ENCODE measurements at regions not wholly inside any gene's neighbourhood (a gene's known extent, or its start where the extent isn't known, plus 50 kb on each side); places are given as distances from the start of the nearest gene placed in this dataset.

DNA sequence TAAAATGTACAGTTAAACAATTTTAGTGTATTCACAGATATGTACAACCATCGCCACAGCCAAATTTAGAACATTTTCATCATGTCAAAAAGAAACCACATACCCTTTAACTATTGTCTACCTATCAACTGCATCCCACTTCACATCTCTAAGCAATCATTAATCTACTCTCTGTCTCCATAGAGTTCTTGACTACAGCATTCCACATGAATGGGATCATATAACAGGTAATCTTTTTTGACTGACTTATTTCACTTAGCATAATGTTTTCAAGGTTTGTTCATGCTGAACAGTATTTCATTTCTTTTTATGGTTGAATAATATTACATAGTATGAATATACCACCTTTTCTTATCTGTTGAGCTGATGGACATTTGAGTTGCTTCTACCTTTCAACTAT is 281.4 kb upstream of the EDA2R start:
- H3K27ac Mint-ChIP-seq: no peak overlapping the region
- H3K27me3 Mint-ChIP-seq (ENCODE audit: low read depth): no peaks in the 10 kb centered on the region
- no peaks in the 10 kb centered on the region for H3K36me3 Mint-ChIP-seq (ENCODE audit: low read depth)
- H3K4me1 Mint-ChIP-seq: peaks cover 12% of the 10 kb centered on the region
- H3K9me3 Mint-ChIP-seq: peaks cover 8% of the 10 kb centered on the region
- TF ChIP-seq, protein P1, sequence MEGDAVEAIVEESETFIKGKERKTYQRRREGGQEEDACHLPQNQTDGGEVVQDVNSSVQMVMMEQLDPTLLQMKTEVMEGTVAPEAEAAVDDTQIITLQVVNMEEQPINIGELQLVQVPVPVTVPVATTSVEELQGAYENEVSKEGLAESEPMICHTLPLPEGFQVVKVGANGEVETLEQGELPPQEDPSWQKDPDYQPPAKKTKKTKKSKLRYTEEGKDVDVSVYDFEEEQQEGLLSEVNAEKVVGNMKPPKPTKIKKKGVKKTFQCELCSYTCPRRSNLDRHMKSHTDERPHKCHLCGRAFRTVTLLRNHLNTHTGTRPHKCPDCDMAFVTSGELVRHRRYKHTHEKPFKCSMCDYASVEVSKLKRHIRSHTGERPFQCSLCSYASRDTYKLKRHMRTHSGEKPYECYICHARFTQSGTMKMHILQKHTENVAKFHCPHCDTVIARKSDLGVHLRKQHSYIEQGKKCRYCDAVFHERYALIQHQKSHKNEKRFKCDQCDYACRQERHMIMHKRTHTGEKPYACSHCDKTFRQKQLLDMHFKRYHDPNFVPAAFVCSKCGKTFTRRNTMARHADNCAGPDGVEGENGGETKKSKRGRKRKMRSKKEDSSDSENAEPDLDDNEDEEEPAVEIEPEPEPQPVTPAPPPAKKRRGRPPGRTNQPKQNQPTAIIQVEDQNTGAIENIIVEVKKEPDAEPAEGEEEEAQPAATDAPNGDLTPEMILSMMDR (IDR thresholded peaks at IDR 0.05; ENCODE audit: unreplicated experiment in 3 of 3): no peak
- H3K4me3 Mint-ChIP-seq: no peak overlapping the region

DNA sequence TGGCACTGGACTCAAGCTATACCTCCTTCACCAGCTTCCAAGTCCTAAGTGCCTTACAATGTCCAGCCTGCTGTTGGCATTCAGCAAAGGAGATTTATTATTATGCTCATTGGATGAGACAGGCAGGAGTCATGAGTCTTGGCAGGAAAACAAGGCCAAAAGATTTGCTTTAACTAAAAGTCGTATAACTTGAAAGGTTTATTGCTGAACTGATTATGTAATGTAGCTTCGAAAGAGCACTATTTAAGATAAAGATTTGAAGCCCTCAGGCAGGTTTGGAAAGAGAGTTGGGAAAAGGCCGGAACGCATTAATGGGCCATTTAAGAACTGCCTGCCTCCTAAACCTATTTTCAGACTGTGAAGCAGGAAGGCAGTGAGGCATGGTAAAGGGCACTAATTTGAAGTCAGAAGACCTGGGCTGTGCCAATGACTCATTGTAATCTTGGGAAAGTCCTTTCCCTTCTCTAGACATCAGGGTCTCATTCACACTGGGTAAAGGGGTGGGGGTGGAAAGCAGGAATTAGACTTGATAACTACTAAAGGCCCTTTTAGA is 280.5 kb upstream of the EDA2R start:
- Mint-ChIP-seq H3K9me3 (peaks cover 8% of the 10 kb centered on the region), H3K27me3 (ENCODE audit: low read depth) (no peaks in the 10 kb centered on the region), H3K4me3 (no peak overlapping the region), H3K36me3 (ENCODE audit: low read depth) (no peaks in the 10 kb centered on the region), H3K4me1 (peaks cover 17% of the 10 kb centered on the region), H3K27ac (peak overlapping the region; percentile 40 to 69 (median 65))
- TF ChIP-seq, protein P1 (IDR thresholded peaks at IDR 0.05; ENCODE audit: unreplicated experiment in 3 of 3): no peak

DNA sequence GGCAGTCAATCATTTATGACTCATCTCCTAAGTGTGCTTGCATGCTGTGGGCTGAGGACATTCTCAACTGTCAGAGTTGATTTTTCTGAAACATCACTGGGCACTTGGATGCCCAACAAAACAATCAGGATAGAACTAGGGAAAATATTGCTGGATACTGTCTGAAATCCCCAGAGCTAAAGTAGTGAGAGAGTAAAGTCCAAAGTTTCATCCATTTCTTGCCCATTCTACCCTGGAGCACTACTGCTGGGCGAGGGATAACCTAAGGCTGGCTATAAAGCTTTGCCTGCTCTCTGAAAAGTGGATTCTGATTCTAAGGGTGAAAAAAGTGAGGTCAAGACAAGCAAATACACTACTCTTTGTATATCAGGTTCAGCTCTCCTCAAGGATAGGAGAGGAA is 279.6 kb upstream of the EDA2R start:
- peak overlapping the region in 2 of 3 experiments; percentile 2 to 69 for H3K27ac Mint-ChIP-seq
- no peaks in the 10 kb centered on the region for H3K36me3 Mint-ChIP-seq (ENCODE audit: low read depth)
- no peak overlapping the region for H3K4me3 Mint-ChIP-seq
- H3K4me1 Mint-ChIP-seq: peaks cover 17% of the 10 kb centered on the region
- TF ChIP-seq, protein P1 (IDR thresholded peaks at IDR 0.05; ENCODE audit: unreplicated experiment in 3 of 3): no peak
- H3K9me3 Mint-ChIP-seq: peaks cover 2% of the 10 kb centered on the region
- H3K27me3 Mint-ChIP-seq (ENCODE audit: low read depth): no peaks in the 10 kb centered on the region

DNA sequence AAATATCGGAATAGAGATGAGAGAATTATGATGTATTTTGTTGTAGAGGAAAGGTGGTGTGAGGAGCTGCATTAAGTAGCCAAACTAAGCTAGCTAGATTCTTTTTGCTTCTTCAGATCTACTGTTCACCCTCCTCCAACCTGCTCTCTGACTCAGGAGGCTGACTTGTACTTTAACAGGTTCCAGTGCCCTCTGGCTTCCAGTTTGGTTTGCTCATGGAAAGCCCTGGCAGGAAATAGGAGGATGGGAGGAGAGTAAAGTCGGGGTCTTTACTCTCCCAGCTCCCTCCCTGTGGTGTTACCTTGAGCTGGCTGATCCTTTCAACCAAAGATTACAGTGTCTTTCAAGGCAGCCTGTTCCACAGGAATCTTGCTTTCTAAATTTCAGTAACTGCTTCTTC is 277.0 kb upstream of the EDA2R start:
- H3K4me1 Mint-ChIP-seq: peaks cover 17% of the 10 kb centered on the region
- TF ChIP-seq, protein P1 (IDR thresholded peaks at IDR 0.05; ENCODE audit: unreplicated experiment in 3 of 3): no peak
- H3K27ac Mint-ChIP-seq: peak overlapping the region in 2 of 3 experiments; percentile 35 to 65
- H3K4me3 Mint-ChIP-seq: no peak overlapping the region
- H3K27me3 Mint-ChIP-seq (ENCODE audit: low read depth): no peaks in the 10 kb centered on the region
- no peaks in the 10 kb centered on the region for H3K9me3 Mint-ChIP-seq
- H3K36me3 Mint-ChIP-seq (ENCODE audit: low read depth): no peaks in the 10 kb centered on the region

DNA sequence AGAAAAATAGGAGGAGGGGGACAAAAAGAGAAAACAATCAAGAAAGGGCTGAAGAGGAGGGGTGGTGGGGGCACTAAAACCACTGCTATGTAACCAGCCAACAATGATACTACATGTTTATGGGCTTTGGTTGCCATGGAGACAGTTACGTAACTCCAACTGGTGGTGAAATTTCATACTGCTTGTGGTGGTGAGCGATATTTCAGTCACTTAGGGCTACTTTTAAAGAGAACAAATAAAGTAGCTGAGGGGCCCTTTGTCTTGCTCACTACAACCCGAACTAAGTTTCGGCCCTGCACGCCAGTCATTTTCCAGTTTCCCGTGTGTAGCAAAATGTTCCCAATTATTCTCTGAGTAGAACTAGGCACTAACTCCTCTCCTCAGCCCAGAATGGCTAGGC is 275.2 kb upstream of the EDA2R start:
- H3K9me3 Mint-ChIP-seq: no peaks in the 10 kb centered on the region
- H3K4me3 Mint-ChIP-seq: no peak overlapping the region
- TF ChIP-seq, protein P1 (IDR thresholded peaks at IDR 0.05; ENCODE audit: unreplicated experiment in 3 of 3): no peak
- H3K4me1 Mint-ChIP-seq: peaks cover 13% of the 10 kb centered on the region
- H3K27me3 Mint-ChIP-seq (ENCODE audit: low read depth): no peaks in the 10 kb centered on the region
- peak overlapping the region in 1 of 3 experiments; percentile 30 for H3K27ac Mint-ChIP-seq
- no peaks in the 10 kb centered on the region for H3K36me3 Mint-ChIP-seq (ENCODE audit: low read depth)

DNA sequence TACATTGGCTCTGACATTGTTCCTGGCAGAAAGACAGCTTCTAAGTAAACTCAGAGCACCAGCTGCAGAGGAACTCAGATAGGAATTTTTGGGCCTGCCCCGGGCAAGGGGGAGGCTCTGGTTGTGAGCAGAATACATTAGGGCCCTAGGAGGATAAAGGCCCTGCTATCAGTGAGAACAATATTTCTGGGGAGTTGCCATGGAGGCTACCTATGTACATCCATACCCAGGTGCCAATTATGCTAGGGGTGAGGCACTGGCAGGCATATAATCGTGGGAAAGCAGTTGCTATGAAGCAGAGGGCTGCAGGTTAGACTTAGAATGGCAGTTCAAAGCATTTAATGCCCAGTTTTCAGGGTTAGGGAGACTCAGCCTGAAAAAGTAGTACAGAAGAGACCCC is 273.5 kb upstream of the EDA2R start:
- Mint-ChIP-seq H3K4me3 (no peak overlapping the region), H3K4me1 (peaks cover 12% of the 10 kb centered on the region), H3K9me3 (no peaks in the 10 kb centered on the region), H3K36me3 (ENCODE audit: low read depth) (no peaks in the 10 kb centered on the region), H3K27ac (no peak overlapping the region), H3K27me3 (ENCODE audit: low read depth) (no peaks in the 10 kb centered on the region)
- TF ChIP-seq, protein P1 (IDR thresholded peaks at IDR 0.05; ENCODE audit: unreplicated experiment in 3 of 3): no peak
